K562 (cell line): ENCODE measurements at regions not wholly inside any gene's neighbourhood (a gene's known extent, or its start where the extent isn't known, plus 50 kb on each side); places are given as distances from the start of the nearest gene placed in this dataset.

Experiments
- CEBPG ChIP-seq, 3 experiments: fragments of 200-800 bp in 1 of 3; sonication (Bioruptor generic) in 1 of 3; sonication (generic) in 1 of 3; formaldehyde crosslinking in 1 of 3; IDR thresholded peaks in 2 of 3; conservative IDR thresholded peaks in 1 of 3; 2 replicates each; pipeline versions ENCODE4 v1.6.1 to v1.8.0; 2016 to 2022; ENCODE audit warnings: missing compliant biosample characterization in 2 of 3, missing genetic modification characterization in 2 of 3, mild to moderate bottlenecking in 1 of 3, missing genetic modification reagents in 1 of 3
- MAFF ChIP-seq: IDR thresholded peaks from 2 replicates; pipeline ENCODE4 v1.6.1; 2012; ENCODE audit warnings: low read length, improper control_type of control experiment
- MCM3 ChIP-seq: fragments of 450-650 bp; IDR thresholded peaks from 2 replicates; pipeline ENCODE4 v1.6.1; 2016
- TF ChIP-seq, protein P1 (sequence below): fragments of 450-650 bp; IDR thresholded peaks from 2 replicates; pipeline ENCODE4 v1.6.1; 2018; ENCODE audit not compliant: partially characterized antibody
- TF ChIP-seq, protein P2 (sequence below): fragments of 250-450 bp; sonication (Bioruptor Pico); IDR thresholded peaks from 2 replicates; pipeline ENCODE4 v1.4.0; 2020
- TF ChIP-seq, protein P3 (sequence below): sonication (generic); formaldehyde crosslinking; IDR thresholded peaks from 2 replicates; pipeline ENCODE4 v1.8.1; 2022; ENCODE audit warnings: missing genetic modification reagents

DNA sequence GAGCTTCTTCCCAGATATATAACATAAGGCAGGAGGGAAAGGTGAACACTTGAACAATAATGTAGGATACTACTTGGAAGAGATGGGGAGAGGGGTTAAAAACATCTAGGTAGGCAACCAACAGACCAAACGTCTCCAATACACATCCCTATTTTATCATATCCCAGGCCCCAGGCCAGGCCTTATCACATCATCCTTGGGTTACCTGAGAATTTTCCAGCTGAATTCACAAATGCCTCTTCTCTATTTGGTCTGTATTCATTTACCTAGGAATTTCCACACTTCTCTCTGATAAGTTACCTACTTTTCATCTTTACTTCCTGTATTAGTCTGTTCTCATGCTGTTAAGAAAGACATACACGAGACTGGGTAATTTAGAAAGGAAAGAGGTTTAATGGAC is 141.9 kb upstream of the C1orf21 start (continued):
- TF ChIP-seq CEBPG (CRISPR knock-in tag; IDR thresholded peaks at IDR 0.05) (no peak), CEBPG (tag; conservative IDR thresholded peaks at IDR 0.05 in 1 of 2, IDR thresholded peaks at IDR 0.05 in 1 of 2) (no peak), MCM3 (no peak), MAFF (no peak)
- TF ChIP-seq, protein P1, sequence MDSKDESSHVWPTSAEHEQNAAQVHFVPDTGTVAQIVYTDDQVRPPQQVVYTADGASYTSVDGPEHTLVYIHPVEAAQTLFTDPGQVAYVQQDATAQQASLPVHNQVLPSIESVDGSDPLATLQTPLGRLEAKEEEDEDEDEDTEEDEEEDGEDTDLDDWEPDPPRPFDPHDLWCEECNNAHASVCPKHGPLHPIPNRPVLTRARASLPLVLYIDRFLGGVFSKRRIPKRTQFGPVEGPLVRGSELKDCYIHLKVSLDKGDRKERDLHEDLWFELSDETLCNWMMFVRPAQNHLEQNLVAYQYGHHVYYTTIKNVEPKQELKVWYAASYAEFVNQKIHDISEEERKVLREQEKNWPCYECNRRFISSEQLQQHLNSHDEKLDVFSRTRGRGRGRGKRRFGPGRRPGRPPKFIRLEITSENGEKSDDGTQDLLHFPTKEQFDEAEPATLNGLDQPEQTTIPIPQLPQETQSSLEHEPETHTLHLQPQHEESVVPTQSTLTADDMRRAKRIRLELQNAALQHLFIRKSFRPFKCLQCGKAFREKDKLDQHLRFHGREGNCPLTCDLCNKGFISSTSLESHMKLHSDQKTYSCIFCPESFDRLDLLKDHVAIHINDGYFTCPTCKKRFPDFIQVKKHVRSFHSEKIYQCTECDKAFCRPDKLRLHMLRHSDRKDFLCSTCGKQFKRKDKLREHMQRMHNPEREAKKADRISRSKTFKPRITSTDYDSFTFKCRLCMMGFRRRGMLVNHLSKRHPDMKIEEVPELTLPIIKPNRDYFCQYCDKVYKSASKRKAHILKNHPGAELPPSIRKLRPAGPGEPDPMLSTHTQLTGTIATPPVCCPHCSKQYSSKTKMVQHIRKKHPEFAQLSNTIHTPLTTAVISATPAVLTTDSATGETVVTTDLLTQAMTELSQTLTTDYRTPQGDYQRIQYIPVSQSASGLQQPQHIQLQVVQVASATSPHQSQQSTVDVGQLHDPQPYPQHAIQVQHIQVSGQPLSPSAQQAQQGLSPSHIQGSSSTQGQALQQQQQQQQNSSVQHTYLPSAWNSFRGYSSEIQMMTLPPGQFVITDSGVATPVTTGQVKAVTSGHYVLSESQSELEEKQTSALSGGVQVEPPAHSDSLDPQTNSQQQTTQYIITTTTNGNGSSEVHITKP = no peak
- TF ChIP-seq, protein P2, sequence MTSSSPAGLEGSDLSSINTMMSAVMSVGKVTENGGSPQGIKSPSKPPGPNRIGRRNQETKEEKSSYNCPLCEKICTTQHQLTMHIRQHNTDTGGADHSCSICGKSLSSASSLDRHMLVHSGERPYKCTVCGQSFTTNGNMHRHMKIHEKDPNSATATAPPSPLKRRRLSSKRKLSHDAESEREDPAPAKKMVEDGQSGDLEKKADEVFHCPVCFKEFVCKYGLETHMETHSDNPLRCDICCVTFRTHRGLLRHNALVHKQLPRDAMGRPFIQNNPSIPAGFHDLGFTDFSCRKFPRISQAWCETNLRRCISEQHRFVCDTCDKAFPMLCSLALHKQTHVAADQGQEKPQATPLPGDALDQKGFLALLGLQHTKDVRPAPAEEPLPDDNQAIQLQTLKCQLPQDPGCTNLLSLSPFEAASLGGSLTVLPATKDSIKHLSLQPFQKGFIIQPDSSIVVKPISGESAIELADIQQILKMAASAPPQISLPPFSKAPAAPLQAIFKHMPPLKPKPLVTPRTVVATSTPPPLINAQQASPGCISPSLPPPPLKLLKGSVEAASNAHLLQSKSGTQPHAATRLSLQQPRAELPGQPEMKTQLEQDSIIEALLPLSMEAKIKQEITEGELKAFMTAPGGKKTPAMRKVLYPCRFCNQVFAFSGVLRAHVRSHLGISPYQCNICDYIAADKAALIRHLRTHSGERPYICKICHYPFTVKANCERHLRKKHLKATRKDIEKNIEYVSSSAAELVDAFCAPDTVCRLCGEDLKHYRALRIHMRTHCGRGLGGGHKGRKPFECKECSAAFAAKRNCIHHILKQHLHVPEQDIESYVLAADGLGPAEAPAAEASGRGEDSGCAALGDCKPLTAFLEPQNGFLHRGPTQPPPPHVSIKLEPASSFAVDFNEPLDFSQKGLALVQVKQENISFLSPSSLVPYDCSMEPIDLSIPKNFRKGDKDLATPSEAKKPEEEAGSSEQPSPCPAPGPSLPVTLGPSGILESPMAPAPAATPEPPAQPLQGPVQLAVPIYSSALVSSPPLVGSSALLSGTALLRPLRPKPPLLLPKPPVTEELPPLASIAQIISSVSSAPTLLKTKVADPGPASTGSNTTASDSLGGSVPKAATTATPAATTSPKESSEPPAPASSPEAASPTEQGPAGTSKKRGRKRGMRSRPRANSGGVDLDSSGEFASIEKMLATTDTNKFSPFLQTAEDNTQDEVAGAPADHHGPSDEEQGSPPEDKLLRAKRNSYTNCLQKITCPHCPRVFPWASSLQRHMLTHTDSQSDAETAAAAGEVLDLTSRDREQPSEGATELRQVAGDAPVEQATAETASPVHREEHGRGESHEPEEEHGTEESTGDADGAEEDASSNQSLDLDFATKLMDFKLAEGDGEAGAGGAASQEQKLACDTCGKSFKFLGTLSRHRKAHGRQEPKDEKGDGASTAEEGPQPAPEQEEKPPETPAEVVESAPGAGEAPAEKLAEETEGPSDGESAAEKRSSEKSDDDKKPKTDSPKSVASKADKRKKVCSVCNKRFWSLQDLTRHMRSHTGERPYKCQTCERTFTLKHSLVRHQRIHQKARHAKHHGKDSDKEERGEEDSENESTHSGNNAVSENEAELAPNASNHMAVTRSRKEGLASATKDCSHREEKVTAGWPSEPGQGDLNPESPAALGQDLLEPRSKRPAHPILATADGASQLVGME = no peak
- TF ChIP-seq, protein P3, sequence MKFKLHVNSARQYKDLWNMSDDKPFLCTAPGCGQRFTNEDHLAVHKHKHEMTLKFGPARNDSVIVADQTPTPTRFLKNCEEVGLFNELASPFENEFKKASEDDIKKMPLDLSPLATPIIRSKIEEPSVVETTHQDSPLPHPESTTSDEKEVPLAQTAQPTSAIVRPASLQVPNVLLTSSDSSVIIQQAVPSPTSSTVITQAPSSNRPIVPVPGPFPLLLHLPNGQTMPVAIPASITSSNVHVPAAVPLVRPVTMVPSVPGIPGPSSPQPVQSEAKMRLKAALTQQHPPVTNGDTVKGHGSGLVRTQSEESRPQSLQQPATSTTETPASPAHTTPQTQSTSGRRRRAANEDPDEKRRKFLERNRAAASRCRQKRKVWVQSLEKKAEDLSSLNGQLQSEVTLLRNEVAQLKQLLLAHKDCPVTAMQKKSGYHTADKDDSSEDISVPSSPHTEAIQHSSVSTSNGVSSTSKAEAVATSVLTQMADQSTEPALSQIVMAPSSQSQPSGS = no peak
